Fibroblast of skin of right biceps (primary cell): ENCODE measurements at regions not wholly inside any gene's neighbourhood (a gene's known extent, or its start where the extent isn't known, plus 50 kb on each side); places are given as distances from the start of the nearest gene placed in this dataset.
"Not testable (repeated sequence)": the region's sequence is repeated elsewhere in the genome, so short reads cannot be mapped to it uniquely, and the experiment has no call there.

Experiments used
- DNase-seq: peaks from one replicate; pipeline ENCODE4 v3.0.0-alpha.2; 2013

DNA sequence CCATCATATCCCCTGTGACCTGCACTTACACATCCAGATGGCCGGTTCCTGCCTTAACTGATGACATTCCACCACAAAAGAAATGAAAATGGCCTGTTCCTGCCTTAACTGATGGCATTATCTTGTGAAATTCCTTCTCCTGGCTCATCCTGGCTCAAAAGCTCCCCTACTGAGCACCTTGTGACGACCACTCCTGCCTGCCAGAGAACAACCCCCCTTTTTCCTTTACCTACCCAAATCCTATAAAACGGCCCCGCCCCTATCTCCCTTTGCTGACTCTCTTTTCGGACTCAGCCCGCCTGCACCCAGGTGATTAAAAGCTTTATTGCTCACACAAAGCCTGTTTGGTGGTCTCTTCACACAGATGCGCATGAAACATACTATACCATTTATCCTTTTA lies 279.7 kb upstream of the CHRM3 start:
- not testable (repeated sequence) for DNase-seq

- no peak for DNase-seq
These were observed 287.8 kb upstream of the CHRM3 start for GRCh38 chr1:239098400-239099037.

DNA sequence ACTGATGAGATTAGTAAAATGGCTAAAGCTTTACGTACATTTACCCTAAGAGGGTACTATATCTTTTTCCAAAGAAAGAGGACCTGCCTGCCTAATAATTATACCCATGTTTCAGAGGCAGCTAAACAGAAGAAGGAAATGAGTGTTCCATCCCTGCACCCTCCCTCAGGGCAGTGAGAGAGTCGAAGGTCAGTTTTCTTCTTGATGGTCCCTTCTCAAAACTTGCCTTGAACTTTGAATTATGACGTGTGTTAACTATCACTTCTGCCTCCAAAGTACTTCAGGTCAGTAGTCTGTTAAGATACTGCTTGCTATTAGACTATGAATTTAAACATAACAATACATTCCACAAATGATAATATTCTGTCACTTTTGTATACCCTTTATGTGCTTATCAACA lies 294.8 kb upstream of the CHRM3 start:
- no peak for DNase-seq

GRCh38 chr1:239084459-239085080 lies 301.8 kb upstream of the CHRM3 start:
- DNase-seq = no peak

DNA sequence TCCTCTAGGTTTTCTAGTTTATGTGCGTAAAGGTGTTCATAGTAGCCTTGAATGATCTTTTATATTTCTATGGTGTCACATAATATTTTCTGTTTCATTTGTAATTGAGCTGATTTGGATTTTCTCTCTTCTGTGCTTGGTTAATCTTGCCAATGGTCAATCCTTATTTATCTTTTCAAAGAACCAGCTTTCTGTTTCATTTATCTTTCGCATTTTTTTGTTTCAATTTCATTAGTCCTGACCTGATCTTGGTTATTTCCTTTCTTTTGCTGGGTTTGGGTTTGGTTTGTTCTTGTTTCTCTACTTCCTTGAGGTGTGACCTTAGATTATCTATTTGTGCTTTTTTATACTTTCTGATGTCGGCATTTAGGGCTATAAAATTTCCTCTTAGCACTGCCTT lies 304.4 kb upstream of the CHRM3 start:
- DNase-seq = not testable (repeated sequence)

- DNase-seq = no peak
These were observed 318.9 kb upstream of the CHRM3 start for GRCh38 chr1:239067480-239067879.

DNA sequence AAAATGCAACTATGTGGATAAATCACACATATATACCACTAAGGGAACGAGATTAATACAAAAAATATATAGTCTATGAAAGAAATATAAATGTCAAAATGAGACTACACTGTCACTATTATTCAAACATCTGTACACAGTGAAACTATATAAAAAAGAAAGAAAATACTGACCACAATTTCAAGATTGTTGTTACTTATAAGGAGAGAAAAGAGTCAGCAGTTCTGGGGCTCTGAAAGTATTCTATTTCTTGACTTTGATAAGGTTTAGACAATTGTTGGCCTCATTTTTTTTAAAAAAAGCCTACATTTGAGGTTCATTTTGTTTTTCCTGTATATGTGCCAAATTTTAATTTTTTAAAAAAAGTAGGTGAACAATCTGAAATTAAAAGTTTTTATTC lies 319.3 kb upstream of the CHRM3 start:
- DNase-seq = no peak

- DNase-seq = no peak
These were observed 324.6 kb upstream of the CHRM3 start for GRCh38 chr1:239061770-239062169.

GRCh38 chr1:239058190-239058589 lies 328.2 kb upstream of the CHRM3 start:
- DNase-seq = no peak

DNA sequence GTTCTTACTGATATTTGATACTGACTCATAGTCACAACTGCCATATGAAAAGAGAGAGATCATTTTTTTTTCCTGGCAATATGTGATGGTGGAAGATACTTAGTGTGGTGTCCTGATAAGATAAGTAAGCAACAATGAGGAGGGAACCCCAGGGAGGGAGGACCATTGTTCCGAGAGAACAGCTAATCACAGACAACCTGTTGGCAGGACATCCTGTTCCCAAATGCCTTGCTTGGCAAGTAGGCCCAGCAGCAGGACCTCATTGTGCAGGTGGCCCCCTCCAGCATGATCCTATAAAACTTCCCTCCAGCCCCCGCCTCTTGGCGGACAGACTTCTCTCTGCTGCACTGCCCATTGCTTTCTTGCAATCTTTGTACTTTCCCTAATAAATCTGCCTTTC lies 329.4 kb upstream of the CHRM3 start:
- no peak for DNase-seq

DNA sequence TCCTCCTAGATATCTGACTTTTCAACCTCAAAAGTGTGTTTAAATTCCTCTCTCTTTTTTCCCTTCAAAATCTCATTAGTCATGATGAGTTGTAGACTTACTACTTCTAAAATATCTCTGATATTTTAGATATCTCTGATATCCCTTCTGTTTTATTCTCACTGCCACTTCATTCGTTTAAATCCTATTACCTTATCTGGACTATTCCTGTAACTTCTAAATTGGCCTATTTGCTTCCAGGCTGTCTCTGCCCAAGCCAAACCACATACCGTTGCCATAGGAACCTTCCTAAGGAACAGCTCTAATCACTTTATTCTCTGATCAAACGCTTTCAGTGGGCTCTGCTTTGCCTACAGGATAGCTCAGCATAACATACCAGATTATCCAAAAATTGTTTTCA lies 333.1 kb upstream of the CHRM3 start:
- DNase-seq = no peak

DNA sequence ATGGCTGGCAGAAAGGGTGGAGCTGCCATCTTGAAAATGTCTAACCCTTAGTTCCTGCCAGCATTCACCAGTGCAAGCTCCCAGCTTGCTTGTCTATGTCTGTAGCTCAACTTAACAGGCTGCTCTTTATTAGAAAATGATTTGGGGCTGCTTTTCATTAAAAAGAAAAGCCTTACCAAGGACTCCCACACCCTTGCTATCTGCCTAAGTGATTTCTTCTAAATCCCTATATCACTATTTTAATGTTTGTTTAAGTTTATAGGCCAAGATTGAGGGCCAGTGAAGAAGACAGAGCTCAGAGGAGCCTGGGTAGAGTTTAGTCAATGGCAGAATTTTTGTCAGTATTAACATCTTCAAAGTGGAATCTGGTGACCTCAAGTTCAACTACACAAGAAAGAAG lies 336.8 kb upstream of the CHRM3 start:
- no peak for DNase-seq

DNA sequence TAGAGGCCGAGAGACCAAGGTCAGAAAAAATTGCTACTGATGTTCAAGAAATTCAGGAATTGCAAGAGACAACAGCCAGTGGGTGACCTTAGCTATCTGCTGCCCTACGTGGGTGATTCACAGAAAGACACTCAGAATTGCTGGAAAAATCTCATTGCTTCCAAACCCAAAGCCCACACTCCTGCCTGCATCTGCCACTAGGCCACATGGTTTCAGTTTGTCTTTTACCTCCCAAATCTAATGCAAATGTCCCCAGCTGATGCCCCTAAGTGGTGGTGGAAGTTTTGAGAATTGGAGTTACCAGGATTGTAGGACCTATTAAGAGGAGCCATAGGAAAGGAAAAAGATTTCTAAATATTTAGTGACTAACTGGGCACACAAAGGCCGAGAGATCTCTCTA lies 341.5 kb upstream of the CHRM3 start:
- DNase-seq = no peak

DNA sequence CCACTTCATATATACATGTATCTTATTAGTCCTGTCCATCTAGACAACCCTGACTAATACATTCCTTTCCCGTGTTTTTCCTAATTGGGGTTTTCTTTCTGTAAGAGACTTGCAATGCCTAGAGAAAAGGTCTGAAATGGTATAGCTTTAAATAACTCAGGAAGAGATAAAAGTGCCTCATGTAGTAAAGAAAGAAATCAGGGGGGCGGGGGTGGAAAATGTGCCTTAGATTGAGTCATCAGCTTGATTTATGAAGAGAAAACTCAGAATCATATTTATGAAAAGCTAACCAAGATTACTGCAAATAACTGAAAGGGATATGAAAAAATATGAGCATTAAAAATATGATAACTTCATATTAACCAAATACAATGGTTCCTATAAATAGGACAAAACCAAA lies 345.8 kb upstream of the CHRM3 start:
- no peak for DNase-seq

DNA sequence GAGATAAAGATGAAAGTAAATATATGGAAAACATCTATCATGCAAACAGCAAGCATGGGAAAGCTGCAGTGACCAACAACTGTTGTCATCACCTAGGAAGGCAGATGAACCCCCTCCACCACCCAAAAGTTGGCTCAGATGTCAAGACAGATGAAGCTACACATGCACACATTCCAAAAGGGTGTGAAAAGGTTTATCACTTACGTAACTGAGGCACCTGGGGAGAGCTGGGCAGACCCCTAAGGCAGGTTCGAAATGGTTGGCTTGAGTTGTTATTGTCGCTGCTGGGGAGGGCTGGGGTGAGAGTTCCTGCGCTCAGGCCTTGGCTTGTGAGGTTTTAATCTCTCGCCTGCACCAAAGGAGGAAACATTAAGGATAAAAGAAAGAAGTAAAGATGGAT lies 355.1 kb upstream of the CHRM3 start:
- DNase-seq = no peak

GRCh38 chr1:239025997-239026694 lies 360.2 kb upstream of the CHRM3 start:
- no peak for DNase-seq

GRCh38 chr1:239025223-239025622 lies 361.1 kb upstream of the CHRM3 start:
- DNase-seq = no peak

DNA sequence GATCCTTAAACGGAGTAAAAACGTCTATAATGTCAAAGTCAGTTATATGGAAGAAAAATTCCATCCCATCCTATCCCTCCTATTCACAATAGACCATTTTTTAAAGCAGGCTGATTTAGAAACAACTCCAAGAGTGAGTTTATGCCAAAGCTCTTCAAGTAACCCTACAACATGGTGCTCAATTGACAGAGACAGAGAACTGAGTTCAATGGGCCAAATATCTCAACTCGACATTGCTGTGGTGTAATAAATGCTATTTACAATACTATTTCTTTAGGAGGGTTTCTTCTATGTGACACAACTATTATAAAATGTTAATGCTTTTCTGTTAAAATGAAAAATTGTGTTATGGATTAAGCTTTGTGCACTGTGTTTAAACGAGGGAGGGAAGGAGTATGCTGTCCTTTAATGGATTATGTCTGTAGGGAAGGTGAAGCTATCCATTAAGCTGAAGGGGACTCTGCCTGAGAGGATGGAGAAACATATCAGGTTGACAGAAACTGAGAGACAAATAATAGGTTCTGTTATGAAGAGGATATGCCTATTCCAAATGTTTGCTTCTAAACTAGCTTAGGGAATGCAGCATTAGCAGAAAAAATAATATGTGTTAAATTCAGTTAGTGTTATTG lies 362.5 kb upstream of the CHRM3 start:
- no peak for DNase-seq

DNA sequence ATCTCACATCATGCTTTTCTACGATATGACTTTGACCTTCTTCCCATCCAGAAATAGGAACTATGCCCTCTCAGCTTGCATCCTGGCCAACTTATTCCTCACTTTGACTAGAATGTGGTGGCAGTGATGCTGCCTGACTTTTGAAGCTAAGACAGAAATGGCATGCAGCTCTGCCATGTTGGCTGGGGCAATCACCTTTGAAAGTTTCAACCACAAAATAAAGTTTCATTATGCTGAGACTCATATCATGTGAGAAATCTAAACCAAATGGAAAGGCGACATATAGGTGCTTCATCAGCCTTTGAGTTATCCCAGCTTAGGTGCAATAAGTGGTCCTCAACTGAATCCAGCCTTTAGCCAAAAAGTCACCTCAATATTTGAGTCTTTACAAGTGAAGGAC lies 370.0 kb upstream of the CHRM3 start:
- DNase-seq = no peak

DNA sequence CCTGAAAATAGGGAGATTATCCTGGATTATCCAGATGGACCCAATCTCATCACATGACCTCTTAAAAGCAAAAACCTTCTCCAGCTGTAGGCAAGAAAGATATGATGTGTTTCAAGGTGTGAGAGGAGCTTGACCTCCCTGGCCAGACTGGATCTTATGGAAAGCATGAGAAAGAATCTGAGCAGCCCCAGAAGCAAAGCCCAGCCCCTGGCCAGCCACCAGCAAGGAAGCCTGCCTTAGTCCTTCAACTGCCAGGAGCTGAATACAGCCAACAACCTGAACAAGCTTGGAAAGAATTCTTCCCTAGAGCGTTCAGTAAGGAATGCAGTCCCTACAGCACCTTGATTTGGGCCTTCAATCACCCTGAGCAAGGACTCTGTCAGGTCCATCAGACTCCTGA lies 375.0 kb upstream of the CHRM3 start:
- DNase-seq = no peak

- no peak for DNase-seq
These were observed 377.8 kb upstream of the CHRM3 start for GRCh38 chr1:239008568-239008967.

- DNase-seq = no peak
These were observed 380.1 kb upstream of the CHRM3 start for GRCh38 chr1:239006276-239006675.

DNA sequence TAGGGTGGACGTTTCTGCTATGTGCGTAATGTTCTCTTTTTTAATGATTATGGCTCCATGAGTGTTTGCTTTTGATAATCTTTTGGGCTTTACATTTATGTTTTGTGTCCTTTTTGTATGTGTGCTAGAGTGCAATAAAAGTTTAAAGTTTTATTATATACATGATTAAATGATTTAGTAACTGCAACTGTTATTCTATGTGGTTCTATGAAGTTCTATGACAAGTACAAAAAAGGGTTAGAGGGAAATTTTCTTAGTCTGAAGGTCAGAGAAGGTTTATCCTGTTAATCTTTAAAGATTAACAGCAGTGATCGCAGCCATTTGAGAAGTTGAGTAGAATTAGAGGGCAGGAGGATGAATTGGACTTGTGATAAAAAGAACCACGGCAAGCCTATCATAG lies 386.4 kb upstream of the CHRM3 start:
- no peak for DNase-seq

DNA sequence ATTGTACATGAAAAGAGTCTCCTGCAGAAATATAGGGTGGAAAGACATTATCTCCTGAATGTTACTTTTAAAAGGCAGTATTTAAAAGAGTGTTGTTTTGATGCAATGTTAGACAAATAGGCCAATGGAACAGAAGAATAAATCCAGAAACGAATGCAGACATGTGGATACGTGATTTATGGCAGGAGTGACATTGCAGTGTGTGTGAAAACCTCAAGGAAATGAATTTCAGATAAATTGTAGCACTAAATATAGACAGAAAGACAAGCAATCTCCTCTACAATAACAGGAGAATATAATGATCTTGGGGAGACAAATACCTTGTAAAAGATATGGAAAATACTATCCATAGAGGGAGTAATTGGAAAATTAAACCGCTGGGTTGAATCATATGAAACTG lies 387.8 kb upstream of the CHRM3 start:
- DNase-seq = no peak
